ENCODE measurements at regions not wholly inside any gene's neighbourhood (a gene's known extent, or its start where the extent isn't known, plus 50 kb on each side); places are given as distances from the start of the nearest gene placed in this dataset.

- H3K4me1 ChIP-seq (ENCODE audit: control insufficient read depth, extremely low read depth, insufficient read depth, low read length) = no peaks in the 10 kb centered on the region
- no peak overlapping the region for H3K27ac ChIP-seq (ENCODE audit: insufficient read depth, low read length)
- H3K9me3 ChIP-seq (ENCODE audit: control insufficient read depth, insufficient read depth, low read depth, low read length) = no peaks in the 10 kb centered on the region
- no peak overlapping the region for H3K9ac ChIP-seq (ENCODE audit: insufficient read depth, low read length)
- no peaks in the 10 kb centered on the region for H3K27me3 ChIP-seq (ENCODE audit: control insufficient read depth, insufficient read depth, low read length)
- TF ChIP-seq EZH2 (IDR thresholded peaks at IDR 0.05; ENCODE audit: low read length, missing control alignments) (no peak), CTCF (conservative IDR thresholded peaks at IDR 0.05 in 1 of 2, IDR thresholded peaks at IDR 0.05 in 1 of 2; ENCODE audit: low read depth in 1 of 2, low read length in 2 of 2) (no peak)
- DNase-seq (ENCODE audit: low read depth in 2 of 2) = no peak
- H4K20me1 ChIP-seq (ENCODE audit: control insufficient read depth, extremely low read depth, insufficient read depth, low read length) = no peaks in the 10 kb centered on the region
- no peak overlapping the region for H2AFZ ChIP-seq (ENCODE audit: low read length)
- no peak overlapping the region for H3K4me3 ChIP-seq (replicated peaks in 1 of 4; ENCODE audit: control extremely low read depth in 1 of 4, insufficient read depth in 1 of 4, low read depth in 3 of 4, low read length in 4 of 4)
- H3K79me2 ChIP-seq (ENCODE audit: control insufficient read depth, insufficient read depth, low read length) = no peaks in the 10 kb centered on the region
- H3K4me2 ChIP-seq (ENCODE audit: extremely low read depth, insufficient read depth, low read length) = no peak overlapping the region
- H3K36me3 ChIP-seq (ENCODE audit: control insufficient read depth, insufficient read depth, low read length) = no peaks in the 10 kb centered on the region
Measured at GRCh38 chr4:125231661-125232060, 83.1 kb upstream of the FAT4 start.

GRCh38 chr4:125229596-125230058 lies 85.1 kb upstream of the FAT4 start:
- H3K9me3 ChIP-seq (ENCODE audit: control insufficient read depth, insufficient read depth, low read depth, low read length) = no peaks in the 10 kb centered on the region
- H3K9ac ChIP-seq (ENCODE audit: insufficient read depth, low read length) = no peak overlapping the region
- no peak for DNase-seq (ENCODE audit: low read depth in 2 of 2)
- no peaks in the 10 kb centered on the region for H3K79me2 ChIP-seq (ENCODE audit: control insufficient read depth, insufficient read depth, low read length)
- H3K4me1 ChIP-seq (ENCODE audit: control insufficient read depth, extremely low read depth, insufficient read depth, low read length) = no peaks in the 10 kb centered on the region
- no peak overlapping the region for H3K4me2 ChIP-seq (ENCODE audit: extremely low read depth, insufficient read depth, low read length)
- H4K20me1 ChIP-seq (ENCODE audit: control insufficient read depth, extremely low read depth, insufficient read depth, low read length) = no peaks in the 10 kb centered on the region
- H3K27ac ChIP-seq (ENCODE audit: insufficient read depth, low read length) = no peak overlapping the region
- no peak overlapping the region for H3K4me3 ChIP-seq (replicated peaks in 1 of 4; ENCODE audit: control extremely low read depth in 1 of 4, insufficient read depth in 1 of 4, low read depth in 3 of 4, low read length in 4 of 4)
- TF ChIP-seq EZH2 (IDR thresholded peaks at IDR 0.05; ENCODE audit: low read length, missing control alignments) = no peak
- TF ChIP-seq CTCF (conservative IDR thresholded peaks at IDR 0.05 in 1 of 2, IDR thresholded peaks at IDR 0.05 in 1 of 2; ENCODE audit: low read depth in 1 of 2, low read length in 2 of 2) = no peak
- H2AFZ ChIP-seq (ENCODE audit: low read length) = no peak overlapping the region
- no peaks in the 10 kb centered on the region for H3K27me3 ChIP-seq (ENCODE audit: control insufficient read depth, insufficient read depth, low read length)
- no peaks in the 10 kb centered on the region for H3K36me3 ChIP-seq (ENCODE audit: control insufficient read depth, insufficient read depth, low read length)

- no peaks in the 10 kb centered on the region for H3K4me1 ChIP-seq (ENCODE audit: control insufficient read depth, extremely low read depth, insufficient read depth, low read length)
- no peaks in the 10 kb centered on the region for H3K9me3 ChIP-seq (ENCODE audit: control insufficient read depth, insufficient read depth, low read depth, low read length)
- H3K27ac ChIP-seq (ENCODE audit: insufficient read depth, low read length) = no peak overlapping the region
- H3K9ac ChIP-seq (ENCODE audit: insufficient read depth, low read length) = no peak overlapping the region
- no peak overlapping the region for H3K4me3 ChIP-seq (replicated peaks in 1 of 4; ENCODE audit: control extremely low read depth in 1 of 4, insufficient read depth in 1 of 4, low read depth in 3 of 4, low read length in 4 of 4)
- no peak overlapping the region for H2AFZ ChIP-seq (ENCODE audit: low read length)
- H4K20me1 ChIP-seq (ENCODE audit: control insufficient read depth, extremely low read depth, insufficient read depth, low read length) = no peaks in the 10 kb centered on the region
- no peaks in the 10 kb centered on the region for H3K27me3 ChIP-seq (ENCODE audit: control insufficient read depth, insufficient read depth, low read length)
- no peaks in the 10 kb centered on the region for H3K36me3 ChIP-seq (ENCODE audit: control insufficient read depth, insufficient read depth, low read length)
- no peak for DNase-seq (ENCODE audit: low read depth in 2 of 2)
- no peaks in the 10 kb centered on the region for H3K79me2 ChIP-seq (ENCODE audit: control insufficient read depth, insufficient read depth, low read length)
- TF ChIP-seq EZH2 (IDR thresholded peaks at IDR 0.05; ENCODE audit: low read length, missing control alignments) (no peak), CTCF (conservative IDR thresholded peaks at IDR 0.05 in 1 of 2, IDR thresholded peaks at IDR 0.05 in 1 of 2; ENCODE audit: low read depth in 1 of 2, low read length in 2 of 2) (no peak)
- H3K4me2 ChIP-seq (ENCODE audit: extremely low read depth, insufficient read depth, low read length) = no peak overlapping the region
Measured at GRCh38 chr4:125225806-125226205, 88.9 kb upstream of the FAT4 start.

Measured in fibroblast of lung (primary cell).